GM10248 (cell line): ENCODE measurements at regions not wholly inside any gene's neighbourhood (a gene's known extent, or its start where the extent isn't known, plus 50 kb on each side); places are given as distances from the start of the nearest gene placed in this dataset.

Experiments used
- CTCF ChIA-PET: fragments of 300-600 bp; sonication (Branson Sonifier 250); formaldehyde crosslinking; extraction: SDS; loops from one replicate; lab custom pipeline; 2021; ENCODE audit warnings: antibody characterized with exemption; lab: Yijun Ruan, JAX
- POLR2A ChIA-PET: fragments of 350-650 bp; sonication (Branson Sonifier 250); formaldehyde crosslinking; extraction: SDS; loops from one replicate; lab custom pipeline; 2020; ENCODE audit warnings: antibody characterized with exemption; lab: Yijun Ruan, JAX
- DNase-seq: peaks from one replicate; pipeline ENCODE4 v3.0.0; 2012; ENCODE audit errors: extremely low spot score
- CTCF ChIP-seq: IDR thresholded peaks from 2 replicates; pipeline ENCODE4 v1.5.1; 2012; ENCODE audit warnings: mild to moderate bottlenecking, low read depth; ENCODE audit errors: extremely low read depth, missing control alignments, control extremely low read depth

- CTCF ChIA-PET, result no interaction called here
- POLR2A ChIA-PET, result no interaction called here
These were observed 413.9 kb upstream of the MAF start for GRCh38 chr16:80014241-80014939.

DNA sequence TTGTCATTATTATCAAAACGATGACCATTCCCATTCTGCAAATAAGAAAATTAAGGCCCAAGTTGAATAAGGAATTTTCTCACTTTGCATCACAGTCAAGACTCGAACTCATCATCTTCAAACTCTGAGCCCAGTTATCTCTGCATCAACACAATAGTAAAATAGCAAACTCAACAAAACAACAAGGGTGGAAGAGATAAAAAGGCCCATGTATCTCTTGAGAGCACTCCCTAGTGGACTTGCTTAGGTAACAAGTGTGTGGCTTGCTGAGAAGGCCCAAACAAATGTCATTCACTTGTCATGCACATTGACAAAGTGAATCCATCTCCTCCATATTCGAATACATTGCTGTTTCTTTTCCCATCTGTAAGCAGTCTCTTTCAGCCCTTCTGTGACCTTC is 412.0 kb upstream of the MAF start:
- ChIA-PET CTCF (interaction anchor here (1.1 kb wide), 1 partner anchor 16 kb away, joined by 3 read pairs; no protein-coding TSS in a partner anchor), POLR2A (no interaction called here)
- TF ChIP-seq CTCF, result no peak
- DNase-seq, result no peak

More at GRCh38 chr16:80014241-80014939, 413.9 kb upstream of the MAF start:
- DNase-seq, result no peak
- TF ChIP-seq CTCF, result no peak

DNA sequence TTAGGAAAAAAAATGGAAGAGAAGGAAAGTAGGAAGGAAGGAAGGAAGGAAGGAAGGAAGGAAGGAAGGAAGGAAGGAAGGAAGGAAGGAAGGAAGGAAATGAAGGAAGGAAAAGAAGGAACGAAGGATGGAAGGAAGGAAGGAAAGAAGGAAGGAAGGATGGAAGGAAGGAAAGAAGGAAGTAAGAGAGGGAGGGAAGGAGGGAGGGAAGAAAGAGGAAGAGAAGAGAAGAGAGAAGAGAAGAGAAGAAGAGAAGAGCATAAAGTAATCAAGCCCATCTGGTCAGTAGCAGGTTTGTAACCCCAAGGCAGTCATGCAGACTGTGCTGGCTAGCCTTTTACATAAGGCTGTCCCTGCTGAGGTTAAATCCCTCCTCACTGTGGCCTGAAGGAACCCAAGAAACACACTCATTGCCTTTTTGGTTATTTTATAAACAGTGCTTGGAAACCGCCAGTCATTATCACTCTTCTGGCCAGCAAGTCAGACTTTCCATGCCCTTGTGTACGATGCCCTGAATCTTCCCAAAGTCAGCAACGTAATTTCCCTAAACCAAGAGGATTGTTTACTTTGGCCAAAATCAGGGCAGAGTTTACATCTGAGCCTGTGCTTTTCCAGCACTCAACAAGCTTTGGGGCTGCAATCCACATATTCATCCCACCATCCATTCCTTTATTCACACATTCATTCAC is 409.6 kb upstream of the MAF start:
- TF ChIP-seq CTCF, result no peak
- no peak for DNase-seq
- ChIA-PET POLR2A (no interaction called here), CTCF (no interaction called here)

DNA sequence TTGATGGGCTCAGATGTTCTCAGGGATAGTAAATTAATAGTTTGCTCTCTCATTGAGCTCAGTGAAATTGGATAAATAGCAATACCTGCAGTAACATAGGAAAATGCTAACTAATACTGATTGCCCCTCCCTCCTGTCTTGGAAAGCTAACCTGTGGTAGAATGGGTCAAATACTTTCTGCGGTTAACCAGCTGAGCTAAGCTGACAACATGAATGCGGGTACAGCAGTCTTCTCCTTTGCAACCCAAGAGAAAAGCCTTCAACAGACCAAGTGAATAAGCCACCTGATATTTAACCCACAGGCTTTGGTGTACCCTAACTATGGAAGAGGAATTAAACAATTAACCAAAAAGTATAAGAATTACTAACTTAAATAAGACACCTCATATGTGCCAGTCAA is 408.3 kb upstream of the MAF start:
- TF ChIP-seq CTCF, result no peak

GRCh38 chr16:80007231-80007630 is 406.7 kb upstream of the MAF start:
- ChIA-PET CTCF (no interaction called here), POLR2A (no interaction called here)
- TF ChIP-seq CTCF, result no peak
- DNase-seq, result no peak

More for the DNA sequence above, 408.3 kb upstream of the MAF start:
- POLR2A ChIA-PET, result no interaction called here
- DNase-seq, result no peak
- CTCF ChIA-PET, result interaction anchor here (1.4 kb wide), 1 partner anchor 13 kb away, joined by 3 read pairs; no protein-coding TSS in a partner anchor

- TF ChIP-seq CTCF, result no peak
- CTCF ChIA-PET, result interaction anchor here (1.3 kb wide), 1 partner anchor 21 kb away, joined by 3 read pairs; no protein-coding TSS in a partner anchor
- POLR2A ChIA-PET, result no interaction called here
- DNase-seq, result no peak
These were observed 406.0 kb upstream of the MAF start for GRCh38 chr16:80006241-80007215.
